SH-SY5Y (cell line): ENCODE measurements at regions not wholly inside any gene's neighbourhood (a gene's known extent, or its start where the extent isn't known, plus 50 kb on each side); places are given as distances from the start of the nearest gene placed in this dataset.

Experiments
- GATA2 ChIP-seq: IDR thresholded peaks from 2 replicates; pipeline ENCODE4 v1.6.1; 2011; ENCODE audit warnings: mild to moderate bottlenecking, low read depth, low read length
- GATA3 ChIP-seq: IDR thresholded peaks from 2 replicates; pipeline ENCODE4 v1.6.1; 2011; ENCODE audit warnings: low read depth, mild to moderate bottlenecking, low read length, moderate library complexity

DNA sequence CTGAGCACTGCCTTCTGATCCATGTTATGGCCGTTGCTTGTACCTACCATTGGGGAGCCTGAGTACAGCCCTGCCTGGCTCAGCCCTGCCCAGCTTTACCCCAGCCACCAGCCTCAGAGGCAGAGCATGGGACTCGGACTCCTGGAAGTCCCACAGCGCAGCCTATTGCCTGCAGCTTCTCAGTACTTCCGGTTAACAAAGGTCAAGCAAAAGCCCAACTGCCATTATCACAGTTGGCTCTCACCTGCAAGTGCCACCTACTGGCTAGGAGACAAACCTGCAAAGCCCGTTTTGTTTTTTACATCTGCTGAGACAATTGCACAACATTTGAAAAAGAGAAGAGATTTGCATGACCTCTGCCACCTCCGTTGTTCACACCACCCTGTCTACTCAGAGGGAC lies 1081.7 kb downstream of the NAALADL2 start:
- TF ChIP-seq GATA2, result no peak
- no peak for TF ChIP-seq GATA3

GRCh38 chr3:175940243-175940642 lies 1081.1 kb downstream of the NAALADL2 start:
- TF ChIP-seq GATA3, result no peak

GRCh38 chr3:175932586-175932985 lies 1073.5 kb downstream of the NAALADL2 start:
- TF ChIP-seq GATA3 (no peak), GATA2 (no peak)

DNA sequence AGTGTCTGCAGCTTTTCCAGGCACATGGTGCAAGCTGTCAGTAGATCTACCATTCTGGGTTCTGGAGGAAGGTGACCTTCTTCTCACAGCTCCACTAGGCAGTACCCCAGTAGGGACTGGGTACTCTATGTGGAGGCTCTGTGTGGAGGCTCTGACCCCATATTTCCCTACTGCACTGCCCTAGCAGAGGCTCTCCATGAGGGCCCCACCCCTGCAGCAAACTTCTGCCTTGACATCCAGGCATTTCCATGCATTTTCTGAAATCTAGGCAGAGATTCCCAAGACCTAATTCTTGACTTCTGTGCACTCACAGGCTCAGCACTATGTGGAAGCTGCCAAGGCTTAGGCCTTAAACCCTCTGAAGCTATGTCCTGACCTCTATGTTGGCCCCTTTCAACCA lies 1060.0 kb downstream of the NAALADL2 start:
- TF ChIP-seq GATA2, result no peak
- no peak for TF ChIP-seq GATA3

DNA sequence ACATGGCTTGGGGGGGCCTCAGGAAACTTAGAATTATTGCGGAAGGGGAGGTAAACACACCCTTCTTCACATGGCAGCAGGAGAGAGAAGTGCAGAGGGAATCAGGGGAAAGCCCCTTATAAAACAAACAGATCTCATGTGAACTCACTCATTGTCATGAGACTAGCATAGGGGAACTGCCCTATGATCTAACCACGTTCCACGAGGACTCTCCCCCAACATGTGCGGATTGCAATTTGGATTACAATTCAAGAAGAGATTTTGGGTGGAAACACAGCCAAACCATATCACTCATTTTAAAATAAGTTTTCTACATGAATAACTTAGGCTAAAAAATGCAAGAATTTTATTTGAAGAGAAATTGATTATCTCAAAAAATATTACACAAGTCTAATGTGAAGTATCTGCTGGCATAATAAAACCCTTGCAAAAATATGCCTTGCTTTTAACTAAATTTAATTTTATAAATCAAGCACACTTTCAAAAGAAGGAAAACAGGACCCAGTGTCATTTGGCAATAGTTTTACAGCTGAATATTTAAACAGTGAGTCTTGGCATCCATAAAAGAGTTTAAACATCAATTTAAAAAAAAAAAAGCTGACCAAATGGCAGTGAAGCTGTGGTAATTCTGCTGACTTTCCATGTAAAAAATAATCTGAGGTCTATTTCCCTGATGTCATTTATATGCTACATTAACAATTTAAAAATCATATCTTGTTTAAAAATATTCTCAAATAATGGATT lies 1057.2 kb downstream of the NAALADL2 start:
- TF ChIP-seq GATA2 (no peak), GATA3 (no peak)

DNA sequence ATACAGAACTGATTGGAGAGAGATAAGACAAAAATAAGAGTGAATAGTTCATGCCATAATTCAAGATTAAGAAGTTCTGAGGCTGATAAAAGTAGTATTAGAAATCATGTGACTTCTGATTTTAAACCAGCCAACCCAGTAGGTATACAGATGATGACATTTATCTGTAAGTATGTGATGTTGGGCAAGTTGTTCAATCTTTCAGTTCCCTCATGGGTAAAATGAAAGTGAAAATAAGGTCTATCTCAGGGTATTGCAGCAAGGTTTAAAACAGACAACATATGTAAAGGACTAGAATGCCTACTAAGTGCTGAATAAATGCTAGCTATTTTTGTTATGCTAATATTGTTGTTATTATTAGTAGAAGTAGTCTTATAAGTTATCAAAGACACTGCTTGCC lies 1055.7 kb downstream of the NAALADL2 start:
- TF ChIP-seq GATA3 (no peak), GATA2 (no peak)

DNA sequence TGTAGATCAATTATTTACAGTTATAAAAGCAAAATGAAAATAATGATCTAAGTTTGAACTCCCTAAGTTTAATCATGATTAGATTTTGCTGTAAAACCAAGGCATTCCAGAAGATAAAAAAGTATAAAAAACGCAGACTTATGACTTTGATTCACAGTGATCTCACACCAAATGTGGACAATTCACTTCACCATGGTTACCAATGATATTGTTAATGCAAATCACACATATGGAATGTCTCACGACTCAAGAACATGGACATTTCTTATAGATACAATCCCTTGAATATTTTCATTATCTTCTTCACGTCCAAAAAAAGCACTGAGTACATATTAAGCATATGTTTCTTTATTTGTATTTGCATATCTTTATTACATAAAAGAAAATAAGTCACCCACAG lies 1054.2 kb downstream of the NAALADL2 start:
- no peak for TF ChIP-seq GATA2
- TF ChIP-seq GATA3, result no peak

GRCh38 chr3:175911937-175912336 lies 1052.8 kb downstream of the NAALADL2 start:
- TF ChIP-seq GATA2 (no peak), GATA3 (no peak)

GRCh38 chr3:175902226-175902625 lies 1043.1 kb downstream of the NAALADL2 start:
- TF ChIP-seq GATA3 (no peak), GATA2 (no peak)

DNA sequence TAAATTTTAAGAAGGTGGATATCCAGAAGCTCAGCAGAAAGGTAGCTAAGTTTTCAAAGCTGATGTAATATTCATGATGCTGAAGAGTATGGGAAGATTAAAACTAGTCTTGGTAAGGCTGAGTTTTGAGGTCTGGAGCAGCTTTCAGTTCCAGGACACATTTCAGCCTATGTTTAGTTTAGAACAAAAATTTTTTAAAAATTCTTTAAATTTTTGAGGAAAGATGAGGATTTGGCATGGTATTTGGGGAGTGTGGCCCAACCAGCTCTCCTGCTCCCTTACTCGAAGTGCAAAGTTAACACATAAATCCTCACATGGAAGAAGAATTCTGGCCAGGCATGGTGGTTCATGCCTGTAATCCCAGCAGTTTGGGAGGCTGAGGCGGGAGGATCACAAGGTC lies 1039.1 kb downstream of the NAALADL2 start:
- TF ChIP-seq GATA2, result no peak
- TF ChIP-seq GATA3, result no peak

- no peak for TF ChIP-seq GATA3
These were observed 1037.5 kb downstream of the NAALADL2 start for GRCh38 chr3:175896655-175897054.

DNA sequence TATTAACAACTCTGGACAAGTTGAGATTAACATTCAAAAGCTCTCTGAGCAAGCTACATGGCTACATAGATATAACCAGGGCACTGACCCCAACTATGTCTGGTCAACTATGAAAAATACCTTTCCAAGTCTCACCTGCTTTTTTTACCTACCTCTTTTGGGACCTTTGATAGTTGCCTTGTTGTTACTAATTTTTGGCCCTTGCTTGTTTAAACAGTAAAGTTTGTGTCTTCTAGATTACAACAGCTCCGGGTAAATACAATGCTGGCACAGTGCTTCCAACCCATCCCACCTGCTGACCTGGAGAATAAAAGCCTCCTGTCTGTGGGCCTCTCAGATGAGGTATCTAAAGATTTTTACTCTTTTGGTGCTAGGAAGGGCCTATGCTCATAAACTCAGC lies 1036.6 kb downstream of the NAALADL2 start:
- TF ChIP-seq GATA3 (no peak), GATA2 (no peak)

DNA sequence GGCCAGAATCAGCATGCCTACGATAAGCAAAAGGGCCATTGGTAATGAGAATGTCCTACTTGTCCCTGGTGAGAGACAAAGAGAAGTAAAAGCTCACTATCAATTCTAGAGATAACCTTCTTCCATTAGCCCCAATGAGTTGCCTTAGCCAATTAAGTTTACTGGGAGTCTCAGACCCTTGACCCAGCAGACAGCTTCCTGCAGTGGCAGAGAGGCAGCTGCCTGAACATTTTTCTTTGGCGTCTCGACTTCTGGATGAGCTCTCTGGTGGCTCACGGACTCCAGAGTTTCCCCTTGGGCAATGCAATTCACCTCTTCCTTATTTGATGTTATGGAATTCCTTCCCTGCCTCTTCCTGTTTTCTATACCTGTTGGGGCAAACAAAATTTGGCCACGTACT lies 1034.4 kb downstream of the NAALADL2 start:
- TF ChIP-seq GATA2 (no peak), GATA3 (no peak)

DNA sequence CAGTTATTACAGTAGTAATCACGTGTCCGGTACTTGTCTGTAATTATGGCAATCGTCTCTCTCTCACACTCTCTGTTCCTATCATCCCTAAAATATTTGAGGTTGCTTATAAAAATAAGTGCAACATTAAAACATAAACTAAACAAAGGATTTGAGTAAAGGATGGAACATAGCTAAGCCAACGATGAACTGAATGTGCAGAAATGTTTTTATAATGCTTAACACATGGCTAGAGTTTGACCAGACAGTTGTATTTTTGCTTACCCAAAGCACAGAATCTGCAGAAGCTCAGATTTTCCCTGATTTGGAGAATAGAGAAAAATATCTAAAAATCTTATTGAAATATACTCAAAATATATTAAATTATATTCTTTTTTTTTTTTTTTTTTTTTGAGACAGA lies 1030.9 kb downstream of the NAALADL2 start:
- TF ChIP-seq GATA2, result no peak
- TF ChIP-seq GATA3, result no peak

- no peak for TF ChIP-seq GATA3
- no peak for TF ChIP-seq GATA2
These were observed 1026.2 kb downstream of the NAALADL2 start for GRCh38 chr3:175885231-175885766.

DNA sequence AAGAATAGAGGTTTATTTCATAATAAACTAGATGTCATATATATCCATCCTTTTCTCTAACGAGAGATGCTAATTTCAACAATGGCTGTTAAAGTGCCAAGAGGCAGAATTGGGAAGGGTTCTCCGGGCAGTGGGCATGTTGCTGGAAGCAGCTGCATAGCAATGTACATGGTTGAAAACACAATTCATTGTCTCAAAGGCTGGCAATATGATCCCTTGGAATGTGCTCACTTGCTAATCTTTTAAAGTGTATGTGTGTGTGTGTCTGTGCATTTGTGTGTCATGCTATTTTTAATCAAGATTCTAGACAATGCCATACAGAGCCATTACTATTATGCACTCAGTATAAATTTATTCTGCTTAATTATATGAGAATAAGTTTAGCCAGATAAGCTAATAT lies 1020.3 kb downstream of the NAALADL2 start:
- TF ChIP-seq GATA3 (no peak), GATA2 (no peak)

DNA sequence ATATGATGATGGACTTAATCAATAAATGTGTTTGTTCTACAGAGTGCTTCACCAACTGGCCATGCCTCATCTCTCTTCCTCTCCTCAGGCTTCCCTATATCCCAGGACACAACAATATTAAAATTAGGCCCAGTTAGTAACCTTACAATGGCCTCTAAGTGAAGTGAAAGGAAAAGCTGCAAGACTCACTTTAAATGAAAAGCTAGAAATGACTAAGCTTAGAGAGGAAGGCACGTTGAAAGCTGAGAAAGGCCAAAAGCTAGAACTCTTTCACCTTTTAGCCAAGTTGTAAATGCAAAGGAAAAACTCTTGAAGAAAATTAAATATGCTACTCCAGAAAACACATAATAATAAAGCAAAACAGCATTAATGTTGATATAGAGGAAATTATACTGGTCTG lies 1010.3 kb downstream of the NAALADL2 start:
- TF ChIP-seq GATA3, result no peak
- no peak for TF ChIP-seq GATA2

- TF ChIP-seq GATA2 (no peak), GATA3 (no peak)
These were observed 1009.5 kb downstream of the NAALADL2 start for GRCh38 chr3:175868626-175869025.
